Stomach (tissue), 8 donors: ENCODE measurements at regions not wholly inside any gene's neighbourhood (a gene's known extent, or its start where the extent isn't known, plus 50 kb on each side); places are given as distances from the start of the nearest gene placed in this dataset.

ENCODE experiments used
- DNase-seq, 2 donors: peaks; one replicate each; pipeline versions ENCODE4 v3.0.0 to v3.0.0-alpha.2; 2013 to 2019
- H3K27ac ChIP-seq, 5 donors: fragments of 200-600 bp in 4 of 5; sonication (generic) in 4 of 5; one replicate each; pipeline ENCODE4 v1.5.1; 2013 to 2019; ENCODE audit warnings: mild to moderate bottlenecking in 1 of 5, moderate library complexity in 1 of 5
- H3K27me3 ChIP-seq, 3 donors: fragments of 200-600 bp; sonication (generic); one replicate each; pipeline ENCODE4 v1.5.1; 2017 to 2019; ENCODE audit warnings: mixed run types in 1 of 3
- H3K36me3 ChIP-seq, 4 donors: fragments of 200-600 bp; sonication (generic); 1 replicate in 3 of 4; 2 replicates in 1 of 4; pipeline ENCODE4 v1.5.1; 2016 to 2019
- H3K4me1 ChIP-seq, 4 donors: fragments of 200-600 bp; sonication (generic); one replicate each; pipeline ENCODE4 v1.5.1; 2016 to 2019
- H3K4me3 ChIP-seq, 4 donors: fragments of 200-600 bp; sonication (generic) in 3 of 4; one replicate each; pipeline ENCODE4 v1.5.1; 2016 to 2019; ENCODE audit warnings: mild to moderate bottlenecking in 1 of 4
- H3K9me3 ChIP-seq, 4 donors: fragments of 200-600 bp; sonication (generic); one replicate each; pipeline ENCODE4 v1.5.1; 2016 to 2019
- EP300 ChIP-seq: sonication (generic); formaldehyde crosslinking; IDR thresholded peaks from one replicate; pipeline ENCODE4 v1.6.1; 2017; ENCODE audit warnings: antibody characterized with exemption
- POLR2A ChIP-seq, 4 donors: fragments of 450-650 bp; IDR thresholded peaks; one replicate each; pipeline ENCODE4 v1.6.1; 2016; ENCODE audit warnings: antibody characterized with exemption in 4 of 4, control low read depth in 2 of 4, mild to moderate bottlenecking in 1 of 4, moderate library complexity in 1 of 4
- POLR2AphosphoS5 ChIP-seq, 3 donors: sonication (generic); formaldehyde crosslinking; IDR thresholded peaks; one replicate each; pipeline ENCODE4 v1.6.1; 2016; ENCODE audit warnings: antibody characterized with exemption in 3 of 3
- WGBS, 5 donors: extraction: QIAGEN DNeasy Blood & Tissue Kit in 3 of 5; methylation state at CpG; one replicate each; pipeline versions ENCODE4 v1.1.5 to v1.1.7; 2013 to 2018; 5-methylcytosine and 5-hydroxymethylcytosine counted together
- intact Hi-C: fragments of 100-400 bp; cut with DNase I; formaldehyde crosslinking; loops from one replicate; pipeline ENCODE4 v1.15.1; 2023; ENCODE audit warnings: low total_unique reads
- TF ChIP-seq, protein P1 (sequence below), 7 experiments: fragments of 450-650 bp in 4 of 7; fragments of 200-600 bp in 3 of 7; sonication (generic) in 3 of 7; IDR thresholded peaks; one replicate each; pipeline ENCODE4 v1.5.1; 2016 to 2019; ENCODE audit warnings: antibody characterized with exemption in 7 of 7, control low read depth in 2 of 7, mild to moderate bottlenecking in 1 of 7
- donor health status: healthy with polysubstance abuse.
- donor health status: Bipolar disorder and iron deficiency.
- donor health status: healthy.

- no peaks in the 10 kb centered on the region for H3K9me3 ChIP-seq
- H3K4me3 ChIP-seq, result no peak overlapping the region
- DNase-seq, result no peak
- H3K36me3 ChIP-seq, result no peaks in the 10 kb centered on the region
- H3K27me3 ChIP-seq, result no peaks in the 10 kb centered on the region
- intact Hi-C loops, result no loop called here
- TF ChIP-seq, protein P1, sequence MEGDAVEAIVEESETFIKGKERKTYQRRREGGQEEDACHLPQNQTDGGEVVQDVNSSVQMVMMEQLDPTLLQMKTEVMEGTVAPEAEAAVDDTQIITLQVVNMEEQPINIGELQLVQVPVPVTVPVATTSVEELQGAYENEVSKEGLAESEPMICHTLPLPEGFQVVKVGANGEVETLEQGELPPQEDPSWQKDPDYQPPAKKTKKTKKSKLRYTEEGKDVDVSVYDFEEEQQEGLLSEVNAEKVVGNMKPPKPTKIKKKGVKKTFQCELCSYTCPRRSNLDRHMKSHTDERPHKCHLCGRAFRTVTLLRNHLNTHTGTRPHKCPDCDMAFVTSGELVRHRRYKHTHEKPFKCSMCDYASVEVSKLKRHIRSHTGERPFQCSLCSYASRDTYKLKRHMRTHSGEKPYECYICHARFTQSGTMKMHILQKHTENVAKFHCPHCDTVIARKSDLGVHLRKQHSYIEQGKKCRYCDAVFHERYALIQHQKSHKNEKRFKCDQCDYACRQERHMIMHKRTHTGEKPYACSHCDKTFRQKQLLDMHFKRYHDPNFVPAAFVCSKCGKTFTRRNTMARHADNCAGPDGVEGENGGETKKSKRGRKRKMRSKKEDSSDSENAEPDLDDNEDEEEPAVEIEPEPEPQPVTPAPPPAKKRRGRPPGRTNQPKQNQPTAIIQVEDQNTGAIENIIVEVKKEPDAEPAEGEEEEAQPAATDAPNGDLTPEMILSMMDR (IDR thresholded peaks at IDR 0.05), result no peak
- TF ChIP-seq POLR2AphosphoS5 (IDR thresholded peaks at IDR 0.05) (no peak), POLR2A (IDR thresholded peaks at IDR 0.05) (no peak), EP300 (no peak)
- peaks cover 0 to 9% (median 7%) of the 10 kb centered on the region in 4 donors for H3K4me1 ChIP-seq
- 51 to 93% (median 90%) methylated on average over 1 of the region's 1 CpG for WGBS, 5 donors
- H3K27ac ChIP-seq, result no peak overlapping the region
Measured at GRCh38 chr2:165007161-165007744, 51.9 kb upstream of the SLC38A11 start.
